HG03457 (cell line): ENCODE measurements at regions not wholly inside any gene's neighbourhood (a gene's known extent, or its start where the extent isn't known, plus 50 kb on each side); places are given as distances from the start of the nearest gene placed in this dataset.
"Not testable (repeated sequence)": the region's sequence is repeated elsewhere in the genome, so short reads cannot be mapped to it uniquely, and the experiment has no call there.

ENCODE experiments used
- ATAC-seq: cut with Tn5 transposase; IDR thresholded peaks from one replicate; pipeline ENCODE4 v1.9.1; 2021; ENCODE audit warnings: moderate number of reproducible peaks; ENCODE audit not compliant: unreplicated experiment

DNA sequence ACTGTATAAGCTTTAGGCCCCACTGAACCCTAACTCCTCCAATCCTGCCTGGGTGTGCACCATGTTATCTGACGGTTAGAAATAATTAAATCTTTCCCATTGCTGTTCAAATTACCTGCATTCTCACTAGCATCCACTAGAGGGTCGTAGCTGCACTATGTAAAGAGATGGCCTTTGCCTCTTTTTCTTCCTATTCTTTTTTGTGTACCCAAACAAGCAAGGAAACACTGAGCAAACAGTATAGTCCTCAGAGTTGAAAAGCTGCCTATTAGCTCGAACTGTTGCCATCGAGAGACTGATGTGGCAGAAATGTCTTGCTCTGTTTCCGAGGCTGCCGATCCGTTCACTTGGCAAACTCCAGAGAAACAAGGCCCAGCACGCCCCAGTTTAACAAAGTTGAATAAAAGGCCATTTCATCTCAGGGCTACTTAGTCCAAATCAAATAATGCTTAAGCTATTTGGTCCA, 163.8 kb upstream of the TRPM3 start:
- peak; percentile 91 for ATAC-seq

DNA sequence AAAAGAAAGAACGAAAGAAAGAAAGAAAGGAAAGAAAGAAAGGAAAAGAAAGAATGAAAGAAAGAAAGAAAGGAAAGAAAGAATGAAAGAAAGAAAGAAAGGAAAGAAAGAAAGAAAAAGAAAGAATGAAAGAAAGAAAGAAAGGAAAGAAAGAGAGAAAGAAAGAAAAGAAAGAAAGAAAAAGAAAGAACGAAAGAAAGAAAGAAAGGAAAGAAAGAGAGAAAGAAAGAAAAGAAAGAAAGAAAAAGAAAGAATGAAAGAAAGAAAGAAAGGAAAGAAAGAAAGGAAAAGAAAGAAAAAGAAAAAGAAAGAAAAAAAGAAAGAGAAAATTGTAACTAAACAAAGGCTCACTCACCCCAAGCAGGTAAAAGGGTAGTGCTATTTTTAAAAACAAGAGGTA, 160.7 kb upstream of the TRPM3 start:
- not testable (repeated sequence) for ATAC-seq

DNA sequence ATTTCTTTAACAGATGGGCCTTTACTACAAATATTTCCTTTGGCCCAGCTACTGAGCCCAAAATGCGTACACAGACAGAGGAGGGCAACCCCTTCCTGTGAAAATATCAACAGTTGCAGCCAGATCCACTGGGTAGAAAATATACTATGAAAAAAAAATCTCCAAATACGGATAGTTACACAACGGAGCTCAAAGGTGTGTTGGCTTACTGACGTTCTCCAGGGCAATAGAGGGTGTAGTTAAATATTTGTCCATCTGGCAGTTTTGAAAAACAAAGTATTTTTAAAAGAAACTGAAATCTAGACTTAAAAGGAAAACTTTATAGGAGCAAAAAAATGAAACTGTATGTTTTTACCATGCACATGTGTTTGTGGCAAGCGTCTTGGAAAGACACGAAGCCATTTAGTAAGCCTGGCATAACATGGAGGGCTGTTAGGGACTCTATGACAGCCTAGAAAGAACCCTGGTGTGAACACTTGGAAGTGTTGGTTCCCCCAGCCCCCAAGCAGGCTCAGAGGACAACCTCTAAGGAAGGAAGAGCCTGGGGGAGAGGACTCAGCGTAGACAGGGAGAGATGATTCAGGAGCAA, 157.8 kb upstream of the TRPM3 start:
- ATAC-seq, result no peak

DNA sequence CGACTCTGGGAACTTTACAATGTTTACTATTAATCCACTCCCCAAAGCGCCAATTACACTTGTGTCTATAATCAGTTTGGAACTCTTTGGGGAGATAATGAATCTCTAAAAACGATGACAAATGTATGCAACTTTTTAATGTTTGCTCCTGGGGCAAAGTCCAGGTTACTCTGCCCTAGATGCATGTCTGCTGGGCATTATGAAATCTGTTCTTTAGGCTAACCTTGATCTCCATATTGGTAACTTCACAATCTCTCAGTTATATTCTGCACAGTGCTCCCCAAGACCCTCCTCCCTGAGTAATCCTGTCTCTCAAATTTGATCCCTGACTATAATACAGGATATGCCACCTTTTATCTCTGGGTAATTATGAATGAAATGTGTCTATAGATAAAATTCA, 152.2 kb upstream of the TRPM3 start:
- ATAC-seq, result no peak

DNA sequence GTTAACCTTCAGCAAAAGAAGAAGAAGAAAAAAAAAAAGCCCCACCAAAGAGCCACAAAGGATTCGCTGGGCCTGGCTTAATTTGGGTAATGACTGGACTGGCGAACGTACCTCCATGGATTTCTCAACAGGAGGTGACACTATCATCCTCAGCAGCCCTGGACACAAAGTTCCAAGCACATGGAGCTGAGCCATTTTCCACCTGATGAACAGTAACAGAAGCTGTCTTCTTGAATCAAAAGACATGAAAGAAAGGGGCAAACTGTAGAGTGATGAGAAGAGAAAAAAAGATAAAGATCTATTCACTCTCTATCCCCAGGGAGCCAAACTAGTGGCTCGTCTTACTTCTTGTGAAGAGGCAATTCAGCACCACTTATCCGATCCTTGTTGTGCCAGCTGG, 150.2 kb upstream of the TRPM3 start:
- ATAC-seq, result no peak

DNA sequence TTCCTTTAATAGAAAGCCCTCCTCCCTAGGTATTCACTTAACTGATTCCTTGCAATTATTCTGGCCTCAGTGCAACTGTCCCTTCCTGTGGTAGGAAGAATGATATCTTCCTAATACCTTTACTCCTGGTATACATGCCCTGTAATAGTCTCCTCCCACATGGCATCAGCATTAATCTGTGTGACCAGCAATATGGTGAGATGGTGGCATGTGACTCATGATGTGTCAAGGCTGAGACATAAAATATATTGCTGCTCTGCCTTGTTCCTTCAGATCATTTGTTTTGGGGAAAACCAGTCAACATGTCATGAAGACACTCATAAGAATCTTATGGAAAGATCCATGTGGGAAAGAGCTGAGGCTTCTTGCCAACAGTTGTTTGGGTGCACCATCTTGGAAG, 149.1 kb upstream of the TRPM3 start:
- ATAC-seq, result no peak

DNA sequence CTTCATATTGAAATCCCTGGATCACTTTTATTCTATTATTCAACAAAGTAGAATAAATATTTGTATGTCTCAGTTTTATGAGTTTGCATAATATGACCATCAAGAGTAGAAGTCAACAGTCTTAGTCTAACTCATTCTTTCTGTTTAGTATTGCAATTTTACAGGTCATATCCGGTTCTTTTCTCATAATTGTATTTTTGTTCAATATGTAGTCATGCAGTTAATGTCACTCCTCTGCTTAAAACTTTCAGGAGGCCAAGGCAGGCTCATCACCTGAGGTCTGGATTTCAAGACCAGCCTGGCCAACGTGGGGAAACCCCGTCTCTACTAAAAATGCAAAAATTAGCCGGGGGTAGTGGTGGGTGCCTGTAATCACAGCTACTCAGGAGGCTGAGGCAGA, 148.4 kb upstream of the TRPM3 start:
- no peak for ATAC-seq

GRCh38 chr9:71268871-71269635, 147.6 kb upstream of the TRPM3 start:
- no peak for ATAC-seq

DNA sequence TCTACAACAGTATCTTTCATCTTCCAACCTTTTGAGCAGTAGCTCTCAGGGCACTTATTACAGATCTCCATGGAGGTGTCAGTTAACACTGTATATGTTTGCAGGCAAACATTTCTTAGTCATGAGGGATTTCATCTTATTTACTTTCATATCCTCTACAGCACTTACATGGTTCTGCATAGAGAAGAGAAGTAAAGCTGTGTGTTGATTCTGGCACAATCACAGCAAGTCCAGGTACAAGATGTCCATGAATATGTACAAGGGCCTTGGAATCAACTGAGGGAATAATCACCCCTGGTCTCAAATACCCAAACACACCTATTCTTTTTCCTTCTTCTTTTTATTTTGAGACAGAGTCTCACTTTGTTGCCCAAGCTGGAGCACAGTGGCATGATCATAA, 142.0 kb upstream of the TRPM3 start:
- ATAC-seq, result no peak

DNA sequence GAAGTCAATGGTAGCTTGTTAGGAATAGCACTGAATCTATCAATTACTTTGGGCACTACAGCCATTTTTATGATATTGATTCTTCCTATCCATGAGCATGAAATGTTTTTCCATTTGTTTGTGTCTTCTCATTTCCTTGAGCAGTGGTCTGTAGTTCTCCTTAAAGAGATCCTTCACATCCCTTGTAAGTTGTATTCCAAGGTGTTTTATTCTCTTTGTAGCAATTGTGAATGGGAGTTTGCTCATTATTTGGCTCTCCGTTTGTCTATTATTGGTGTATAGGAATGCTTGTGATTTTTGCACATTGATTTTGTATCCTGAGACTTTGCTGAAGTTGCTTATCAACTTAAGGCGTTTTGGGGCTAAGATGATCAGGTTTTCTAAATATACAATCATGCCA, 139.0 kb upstream of the TRPM3 start:
- ATAC-seq, result not testable (repeated sequence)

DNA sequence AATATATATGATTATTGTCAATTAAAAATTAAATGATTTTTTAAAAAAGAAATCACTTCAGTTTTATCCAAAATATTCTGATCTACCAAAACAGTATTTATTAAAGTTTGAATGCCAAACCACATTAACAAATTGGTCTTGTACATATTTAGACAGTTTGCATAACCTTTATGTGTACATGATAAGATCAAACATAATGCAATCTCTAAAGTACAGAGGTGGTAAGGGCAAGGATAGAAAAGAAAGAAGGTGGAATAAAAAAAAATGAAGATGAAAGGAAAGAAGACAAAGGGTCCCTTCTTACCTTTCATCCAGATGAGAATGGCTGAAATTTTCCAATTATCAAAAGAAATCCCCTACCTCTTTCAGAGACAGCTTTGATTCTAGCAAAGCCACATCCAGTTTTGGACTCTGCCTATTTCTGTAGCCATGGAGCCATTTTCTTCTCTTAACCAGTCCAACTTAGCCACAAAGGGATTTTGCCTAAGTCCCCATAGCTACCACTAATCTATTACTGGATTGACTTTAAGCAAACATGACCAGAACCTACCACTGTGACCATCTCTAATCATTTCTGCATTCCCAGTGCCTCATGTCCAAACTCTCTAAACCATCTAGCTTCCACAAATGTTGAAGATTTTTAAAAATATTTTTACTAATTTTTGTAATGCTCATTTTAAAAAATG, 133.3 kb upstream of the TRPM3 start:
- no peak for ATAC-seq

- ATAC-seq, result no peak
Observed at GRCh38 chr9:71253011-71253410, 131.6 kb upstream of the TRPM3 start.

DNA sequence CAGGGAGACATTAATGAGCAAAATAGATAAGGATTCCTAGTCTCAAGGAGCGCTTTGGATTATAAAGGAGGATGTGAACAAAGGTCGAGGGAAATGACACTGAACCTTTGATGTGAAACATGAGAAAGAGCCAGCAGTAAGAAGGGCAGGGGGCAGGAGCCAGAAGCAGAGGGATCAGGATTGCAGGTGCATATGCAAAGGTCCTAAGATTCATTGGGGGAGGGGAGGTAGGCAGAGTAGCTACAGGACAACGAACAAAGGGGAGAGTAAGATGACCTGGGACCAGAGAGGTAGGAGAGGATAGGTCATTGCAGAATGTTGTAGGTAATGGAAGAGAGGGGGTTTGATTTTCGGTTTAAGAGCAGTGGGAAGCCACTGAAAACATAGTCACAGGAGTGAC, 129.2 kb upstream of the TRPM3 start:
- ATAC-seq, result no peak

- ATAC-seq, result peak; percentile 76
Observed at GRCh38 chr9:71249729-71250317, 128.4 kb upstream of the TRPM3 start.

GRCh38 chr9:71245651-71246050, 124.2 kb upstream of the TRPM3 start:
- no peak for ATAC-seq

DNA sequence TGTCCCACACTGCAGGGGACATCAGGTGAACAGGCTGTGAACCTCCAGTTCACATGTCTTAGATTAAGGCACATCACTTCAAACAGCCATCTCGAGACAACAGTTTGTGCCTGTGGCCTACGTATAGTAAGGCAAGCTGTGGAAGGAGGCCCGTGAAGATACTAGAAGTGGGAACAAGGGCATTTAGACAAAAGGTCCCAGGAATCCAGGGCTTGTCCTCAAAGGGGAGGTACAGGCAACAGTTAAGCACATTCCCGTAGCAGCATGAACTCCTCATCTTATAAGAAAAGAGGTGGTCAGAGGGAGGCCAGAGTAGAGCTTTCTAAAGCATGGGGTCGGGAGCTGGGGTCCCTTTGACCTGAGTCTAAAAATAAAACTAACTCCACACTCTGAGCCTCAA, 122.5 kb upstream of the TRPM3 start:
- no peak for ATAC-seq

DNA sequence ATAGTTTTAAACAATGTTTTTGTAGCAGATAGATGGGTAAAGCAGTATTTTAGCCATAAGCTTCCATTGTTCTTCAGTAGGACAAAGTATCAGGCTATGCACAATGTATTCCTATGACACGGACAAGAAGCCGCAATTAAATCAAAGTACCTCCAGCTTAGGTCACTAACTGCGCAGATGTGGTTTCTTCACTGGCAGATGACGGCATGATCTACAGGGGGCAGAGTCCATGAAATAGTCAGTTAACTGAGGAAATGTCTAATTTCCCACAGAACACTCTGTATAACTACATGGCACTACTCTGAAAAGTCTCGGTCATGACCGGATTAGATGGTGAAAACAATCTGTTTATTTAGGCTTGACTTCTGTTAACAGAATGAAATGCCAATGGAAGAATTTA, 120.7 kb upstream of the TRPM3 start:
- no peak for ATAC-seq

GRCh38 chr9:71237051-71237450, 115.6 kb upstream of the TRPM3 start:
- ATAC-seq, result no peak

- ATAC-seq, result no peak
Observed at GRCh38 chr9:71233646-71234045, 112.2 kb upstream of the TRPM3 start.

- no peak for ATAC-seq
Observed at GRCh38 chr9:71223953-71224538, 102.6 kb upstream of the TRPM3 start.

DNA sequence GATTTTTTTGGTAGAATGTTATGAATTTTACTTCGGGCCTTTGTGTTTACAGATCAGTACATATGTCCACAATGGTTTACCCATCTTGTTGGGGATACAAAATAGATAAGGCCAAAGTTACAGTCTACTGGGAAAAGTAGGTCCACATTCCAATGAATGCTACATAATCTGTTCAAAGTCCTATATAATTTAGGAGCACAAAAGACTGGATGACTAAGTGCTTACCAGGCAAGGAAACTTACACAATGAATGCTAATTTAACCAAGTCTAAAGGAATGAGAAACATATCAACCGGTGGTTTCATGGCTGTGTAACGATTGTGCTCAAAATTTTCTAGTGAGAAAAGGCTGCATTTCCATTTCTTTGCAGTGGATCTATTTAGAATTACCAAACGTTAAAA, 97.4 kb upstream of the TRPM3 start:
- ATAC-seq, result no peak
